Activated naive CD8-positive, alpha-beta T cell treated with anti-CD3 and anti-CD28 coated beads, Interleukin-2, amount 10 ng/mL, durations not matched to agents 7 days and 5 days (primary cell): ENCODE measurements at regions not wholly inside any gene's neighbourhood (a gene's known extent, or its start where the extent isn't known, plus 50 kb on each side); places are given as distances from the start of the nearest gene placed in this dataset.
"Not testable (repeated sequence)": the region's sequence is repeated elsewhere in the genome, so short reads cannot be mapped to it uniquely, and the experiment has no call there.

Experiments
- ATAC-seq: fragments of 150-1000 bp; cut with Tn5 transposase; one replicate; pipeline ENCODE4 v1.10.0; 2021; ENCODE audit warnings: low read depth, moderate library complexity
- POLR2A ChIA-PET: fragments of 350-600 bp; sonication (Branson Sonifier 250); formaldehyde crosslinking; loops from one replicate; lab custom pipeline; 2021; ENCODE audit warnings: antibody characterized with exemption; lab: Charles Lee
- DNase-seq: peaks from one replicate; pipeline ENCODE4 v3.0.0; 2021
- H3K27ac Mint-ChIP-seq: one replicate; pipeline ENCODE4 v1.8.0; 2022; ENCODE audit warnings: mild to moderate bottlenecking, mixed read lengths
- H3K27me3 Mint-ChIP-seq: one replicate; pipeline ENCODE4 v1.8.0; 2022; ENCODE audit warnings: mild to moderate bottlenecking, moderate library complexity, mixed read lengths
- H3K36me3 Mint-ChIP-seq: one replicate; pipeline ENCODE4 v1.8.0; 2021; ENCODE audit warnings: mild to moderate bottlenecking, mixed read lengths
- H3K4me1 Mint-ChIP-seq: one replicate; pipeline ENCODE4 v1.8.0; 2021; ENCODE audit warnings: mixed read lengths
- H3K4me3 Mint-ChIP-seq: one replicate; pipeline ENCODE4 v1.8.0; 2022; ENCODE audit warnings: mild to moderate bottlenecking, moderate library complexity, mixed read lengths
- H3K9me3 Mint-ChIP-seq: one replicate; pipeline ENCODE4 v1.8.0; 2021; ENCODE audit warnings: mixed read lengths

GRCh38 chr10:7108141-7108540 is 302.7 kb downstream of the SFMBT2 start:
- Mint-ChIP-seq H3K4me3 (no peak overlapping the region), H3K4me1 (peaks cover 2% of the 10 kb centered on the region), H3K27ac (no peak overlapping the region), H3K27me3 (peaks cover 8% of the 10 kb centered on the region), H3K9me3 (peaks cover 9% of the 10 kb centered on the region), H3K36me3 (no peaks in the 10 kb centered on the region)
- POLR2A ChIA-PET: no interaction called here
- ATAC-seq (no peak), DNase-seq (no peak)

GRCh38 chr10:7107285-7107684 is 303.5 kb downstream of the SFMBT2 start:
- Mint-ChIP-seq H3K27ac (no peak overlapping the region), H3K9me3 (peaks cover 9% of the 10 kb centered on the region), H3K4me3 (no peak overlapping the region), H3K36me3 (no peaks in the 10 kb centered on the region), H3K4me1 (peaks cover 2% of the 10 kb centered on the region), H3K27me3 (peaks cover 9% of the 10 kb centered on the region)
- POLR2A ChIA-PET: no interaction called here
- no peak for DNase-seq
- no peak for ATAC-seq

- ATAC-seq, H3K4me3 Mint-ChIP-seq, H3K9me3 Mint-ChIP-seq, H3K27ac Mint-ChIP-seq, DNase-seq, H3K4me1 Mint-ChIP-seq, POLR2A ChIA-PET, H3K36me3 Mint-ChIP-seq: not testable (repeated sequence)
- H3K27me3 Mint-ChIP-seq: peaks cover 21% of the 10 kb centered on the region
Observed at GRCh38 chr10:7104379-7104778, 306.5 kb downstream of the SFMBT2 start.

GRCh38 chr10:7102557-7103349 is 308.1 kb downstream of the SFMBT2 start:
- Mint-ChIP-seq H3K27ac (no peak overlapping the region), H3K36me3 (no peaks in the 10 kb centered on the region), H3K27me3 (peaks cover 21% of the 10 kb centered on the region), H3K9me3 (peaks cover 5% of the 10 kb centered on the region), H3K4me1 (peaks cover 2% of the 10 kb centered on the region), H3K4me3 (no peak overlapping the region)
- ATAC-seq (no peak), DNase-seq (no peak)
- POLR2A ChIA-PET: no interaction called here

GRCh38 chr10:7102084-7102483 is 308.8 kb downstream of the SFMBT2 start:
- no peak overlapping the region for H3K4me3 Mint-ChIP-seq
- DNase-seq: no peak
- H3K36me3 Mint-ChIP-seq: no peaks in the 10 kb centered on the region
- peaks cover 5% of the 10 kb centered on the region for H3K9me3 Mint-ChIP-seq
- H3K4me1 Mint-ChIP-seq: peaks cover 2% of the 10 kb centered on the region
- POLR2A ChIA-PET: no interaction called here
- no peak for ATAC-seq
- no peak overlapping the region for H3K27ac Mint-ChIP-seq
- peaks cover 21% of the 10 kb centered on the region for H3K27me3 Mint-ChIP-seq

- peaks cover 2% of the 10 kb centered on the region for H3K4me1 Mint-ChIP-seq
- H3K27me3 Mint-ChIP-seq: peaks cover 21% of the 10 kb centered on the region
- no peaks in the 10 kb centered on the region for H3K36me3 Mint-ChIP-seq
- POLR2A ChIA-PET: interaction anchor here (1.2 kb wide), 1 partner anchor 309 kb away, joined by 5 read pairs; the partner anchor contains the start of gene SFMBT2
- H3K4me3 Mint-ChIP-seq: no peak overlapping the region
- H3K27ac Mint-ChIP-seq: no peak overlapping the region
- DNase-seq: no peak
- ATAC-seq: no peak
- H3K9me3 Mint-ChIP-seq: peaks cover 5% of the 10 kb centered on the region
Observed at GRCh38 chr10:7101451-7101850, 309.4 kb downstream of the SFMBT2 start.

DNA sequence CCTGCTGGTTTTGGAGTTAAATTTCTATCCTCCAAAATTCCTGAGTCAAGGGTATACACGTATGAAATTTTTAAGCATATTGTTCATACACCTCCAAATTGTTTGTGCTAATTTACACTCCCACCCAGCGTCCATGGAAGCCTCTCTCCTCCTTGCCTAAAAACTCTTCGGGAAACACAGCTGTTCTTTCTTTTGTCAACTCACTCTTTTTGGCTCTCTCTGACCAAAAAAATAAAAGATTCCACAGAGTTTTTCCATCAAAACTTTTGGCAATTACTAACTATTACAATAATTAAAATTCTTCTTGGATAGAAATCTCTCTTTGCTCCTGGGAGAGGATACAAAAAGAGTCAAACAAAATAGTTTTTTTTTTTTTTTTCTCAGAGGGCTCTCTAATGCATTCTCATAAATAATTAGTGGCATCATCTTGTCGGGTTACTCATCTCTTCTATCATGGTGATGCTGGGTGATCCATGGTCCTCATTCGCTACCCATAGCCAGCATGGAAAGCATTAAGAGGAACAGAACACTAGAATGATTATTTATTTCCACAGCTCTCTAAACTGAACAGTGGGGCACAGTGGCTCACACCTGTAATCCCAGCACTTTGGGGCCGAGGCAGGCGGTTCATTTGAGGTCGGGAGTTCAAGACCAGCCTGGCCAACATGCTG is 310.7 kb downstream of the SFMBT2 start:
- DNase-seq: no peak
- Mint-ChIP-seq H3K4me1 (no peaks in the 10 kb centered on the region), H3K9me3 (peaks cover 5% of the 10 kb centered on the region), H3K4me3 (no peak overlapping the region), H3K27ac (no peak overlapping the region), H3K36me3 (no peaks in the 10 kb centered on the region), H3K27me3 (peaks cover 23% of the 10 kb centered on the region)
- no peak for ATAC-seq
- POLR2A ChIA-PET: interaction anchor here (1.2 kb wide), 1 partner anchor 310 kb away, joined by 5 read pairs; the partner anchor contains the start of gene SFMBT2

GRCh38 chr10:7098160-7098762 is 312.6 kb downstream of the SFMBT2 start:
- H3K27ac Mint-ChIP-seq: no peak overlapping the region
- no peaks in the 10 kb centered on the region for H3K4me1 Mint-ChIP-seq
- H3K9me3 Mint-ChIP-seq: no peaks in the 10 kb centered on the region
- POLR2A ChIA-PET: no interaction called here
- H3K27me3 Mint-ChIP-seq: peaks cover 22% of the 10 kb centered on the region
- DNase-seq: no peak
- no peaks in the 10 kb centered on the region for H3K36me3 Mint-ChIP-seq
- H3K4me3 Mint-ChIP-seq: no peak overlapping the region
- no peak for ATAC-seq

DNA sequence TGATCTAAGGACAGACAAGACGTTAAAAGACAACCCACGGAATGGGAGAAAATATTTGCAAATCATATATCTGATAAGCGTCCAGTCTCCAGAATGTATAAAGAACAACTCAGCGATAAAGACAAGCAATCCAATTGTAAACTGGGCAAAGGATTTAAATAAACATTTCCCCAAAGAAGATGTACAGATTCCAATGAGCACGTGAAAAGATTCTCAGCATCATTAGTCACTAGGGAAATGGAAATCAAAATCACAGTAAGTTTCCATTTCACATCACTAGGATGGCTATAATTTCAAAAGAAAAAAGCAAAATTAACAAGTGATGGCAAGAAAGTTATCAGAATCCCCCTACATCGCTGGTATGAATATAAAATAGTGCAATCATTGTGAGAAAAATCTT is 316.1 kb downstream of the SFMBT2 start:
- Mint-ChIP-seq H3K4me1 (no peaks in the 10 kb centered on the region), H3K27me3 (peaks cover 6% of the 10 kb centered on the region), H3K9me3 (no peaks in the 10 kb centered on the region), H3K27ac (no peak overlapping the region), H3K36me3 (no peaks in the 10 kb centered on the region), H3K4me3 (no peak overlapping the region)
- DNase-seq (no peak), ATAC-seq (no peak)
- POLR2A ChIA-PET: no interaction called here

DNA sequence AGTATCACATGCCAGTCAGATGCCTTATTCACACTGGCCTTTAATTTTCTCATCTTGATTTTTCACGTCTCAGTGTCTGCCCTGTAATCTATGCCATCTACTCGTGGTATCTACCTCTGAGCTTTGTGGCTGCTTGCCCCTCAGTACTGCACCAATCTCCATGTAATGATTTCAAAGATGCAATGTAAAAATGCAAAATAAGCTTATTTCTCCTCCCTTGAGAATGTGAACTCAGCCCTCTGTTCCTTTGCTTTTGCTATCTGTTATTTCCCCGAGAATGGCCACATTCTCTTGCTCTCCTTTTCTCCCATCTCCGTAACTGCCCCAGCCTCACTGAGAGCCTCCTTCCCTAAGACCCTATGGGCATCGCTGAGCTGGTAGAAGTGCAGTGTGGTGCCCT is 317.5 kb downstream of the SFMBT2 start:
- ATAC-seq: no peak
- Mint-ChIP-seq H3K4me1 (no peaks in the 10 kb centered on the region), H3K27ac (no peak overlapping the region), H3K36me3 (no peaks in the 10 kb centered on the region), H3K9me3 (no peaks in the 10 kb centered on the region), H3K27me3 (peaks cover 4% of the 10 kb centered on the region), H3K4me3 (no peak overlapping the region)
- POLR2A ChIA-PET: no interaction called here
- no peak for DNase-seq

DNA sequence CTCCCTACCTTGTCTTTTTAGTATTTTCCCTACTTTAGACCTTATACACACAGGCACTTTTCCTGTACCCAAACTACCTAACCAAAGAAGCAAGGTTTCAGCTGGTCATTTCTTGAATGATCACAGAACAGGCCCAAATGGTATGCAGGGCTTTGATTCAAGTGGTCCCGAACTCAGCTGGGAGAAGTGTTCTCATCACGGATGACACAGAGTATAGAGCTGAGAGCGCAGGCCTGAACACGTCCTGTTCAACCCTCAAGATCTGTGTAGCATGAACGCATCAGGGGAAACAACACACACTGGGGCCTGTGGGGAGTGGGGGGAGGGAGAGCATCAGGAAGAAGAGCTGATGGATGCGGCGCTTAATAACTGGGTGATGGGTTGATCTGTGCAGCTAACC is 318.2 kb downstream of the SFMBT2 start:
- H3K4me1 Mint-ChIP-seq: no peaks in the 10 kb centered on the region
- no peak for ATAC-seq
- POLR2A ChIA-PET: no interaction called here
- peaks cover 4% of the 10 kb centered on the region for H3K27me3 Mint-ChIP-seq
- H3K36me3 Mint-ChIP-seq: no peaks in the 10 kb centered on the region
- no peak overlapping the region for H3K27ac Mint-ChIP-seq
- no peak for DNase-seq
- H3K9me3 Mint-ChIP-seq: no peaks in the 10 kb centered on the region
- no peak overlapping the region for H3K4me3 Mint-ChIP-seq

- Mint-ChIP-seq H3K36me3 (no peaks in the 10 kb centered on the region), H3K27ac (no peak overlapping the region), H3K27me3 (peaks cover 8% of the 10 kb centered on the region), H3K4me3 (no peak overlapping the region), H3K9me3 (no peaks in the 10 kb centered on the region), H3K4me1 (no peaks in the 10 kb centered on the region)
- DNase-seq (no peak), ATAC-seq (no peak)
- POLR2A ChIA-PET: no interaction called here
Observed at GRCh38 chr10:7090529-7090928, 320.3 kb downstream of the SFMBT2 start.

DNA sequence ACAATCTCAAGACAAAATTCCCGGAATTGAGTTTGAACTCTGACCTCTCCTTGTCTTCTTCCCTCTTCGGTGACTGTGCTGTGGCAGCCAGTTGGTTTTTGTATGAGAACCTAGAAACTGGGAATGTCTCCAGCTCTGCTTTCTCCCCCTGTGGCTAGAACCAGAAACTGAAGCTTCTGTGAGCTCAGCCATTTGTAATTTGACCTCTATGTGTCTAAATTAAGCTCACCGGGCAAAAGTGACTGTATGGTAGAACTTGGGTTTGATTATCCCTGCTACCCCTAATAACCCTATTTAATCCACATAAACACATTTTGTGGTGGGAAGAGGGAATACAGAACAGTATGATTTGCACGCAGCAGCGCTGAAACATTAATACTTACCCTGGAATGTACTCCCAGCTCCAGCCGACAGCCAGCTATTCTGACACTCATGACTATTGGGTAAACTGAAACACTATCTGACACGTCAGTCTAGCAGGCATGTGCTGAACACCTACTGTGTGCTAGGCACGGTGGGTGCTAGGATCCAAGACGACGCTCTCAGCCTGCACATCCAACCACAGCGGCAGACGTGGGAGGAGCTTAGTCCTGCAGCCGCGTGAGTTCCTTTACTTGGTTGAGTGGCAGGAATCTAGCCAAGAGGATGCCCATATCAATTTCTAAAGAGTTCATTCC is 324.8 kb downstream of the SFMBT2 start:
- Mint-ChIP-seq H3K4me1 (no peaks in the 10 kb centered on the region), H3K4me3 (no peak overlapping the region), H3K27ac (no peak overlapping the region), H3K36me3 (no peaks in the 10 kb centered on the region), H3K9me3 (no peaks in the 10 kb centered on the region), H3K27me3 (peaks cover 39% of the 10 kb centered on the region)
- POLR2A ChIA-PET: no interaction called here
- ATAC-seq (no peak), DNase-seq (no peak)
